ENCODE measurements at regions not wholly inside any gene's neighbourhood (a gene's known extent, or its start where the extent isn't known, plus 50 kb on each side); places are given as distances from the start of the nearest gene placed in this dataset.

DNA sequence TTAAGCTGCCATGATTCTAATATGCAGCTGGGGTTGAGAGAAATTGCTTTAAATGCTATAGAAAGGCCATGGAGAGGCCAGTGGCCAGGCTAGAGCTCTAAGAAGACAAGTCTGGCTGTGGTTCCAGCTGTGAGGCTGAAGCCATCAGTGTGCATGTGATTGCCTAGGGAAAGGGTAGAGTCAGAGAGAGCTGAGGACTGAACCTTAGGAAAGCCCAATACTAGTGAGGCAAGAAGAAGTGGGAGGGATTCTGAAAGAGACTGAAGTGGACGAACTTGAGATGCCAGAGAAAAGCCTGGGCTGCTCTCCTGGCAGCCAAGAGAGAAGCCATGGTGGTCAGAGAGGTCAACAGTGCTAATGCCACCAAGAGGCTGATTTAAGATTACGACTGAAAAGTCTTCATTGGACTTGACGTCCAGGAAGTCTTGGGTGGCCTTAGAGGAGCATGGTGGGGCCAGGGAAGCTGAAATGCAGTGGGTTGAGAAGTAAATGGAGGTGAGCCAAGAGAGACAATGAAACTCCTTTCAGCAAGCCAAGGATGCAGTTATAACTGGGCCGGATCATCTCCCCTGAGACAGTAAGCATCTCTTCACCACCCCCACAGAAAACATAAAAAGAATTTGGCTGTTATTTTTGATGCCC, 133.2 kb downstream of the TMEM174 start:
- intact Hi-C loops (cut with DNase I, micrococcal nuclease) = no loop called here

DNA sequence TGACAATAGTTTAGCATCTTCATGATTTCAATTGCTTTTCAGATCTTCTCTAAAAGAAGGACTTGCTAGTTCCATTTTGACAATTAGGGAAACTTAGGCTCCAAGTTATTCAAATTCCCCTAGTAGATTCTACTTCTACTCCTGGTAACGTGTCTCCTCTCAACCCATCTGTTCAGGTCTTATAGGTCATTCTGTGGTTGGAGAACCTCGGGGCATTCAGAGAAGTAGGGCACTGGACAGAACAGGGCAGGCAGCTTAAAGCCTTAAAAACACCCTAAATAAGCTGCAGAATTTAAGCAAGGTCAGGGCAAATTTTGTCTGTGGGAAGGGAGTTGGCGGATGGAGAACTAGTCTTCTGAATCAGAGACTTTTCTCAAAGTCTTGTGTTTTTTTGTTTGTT, 132.4 kb downstream of the TMEM174 start:
- Histone ChIP-seq H3K4me3 (no peak overlapping the region), H3K4me1 (ENCODE audit: low read depth) (no peaks in the 10 kb centered on the region), H3K36me3 (ENCODE audit: low read depth) (no peaks in the 10 kb centered on the region), H3K9me3 (no peaks in the 10 kb centered on the region)
- no peak for DNase-seq
- no peak for ATAC-seq
- TF ChIP-seq, protein P1, sequence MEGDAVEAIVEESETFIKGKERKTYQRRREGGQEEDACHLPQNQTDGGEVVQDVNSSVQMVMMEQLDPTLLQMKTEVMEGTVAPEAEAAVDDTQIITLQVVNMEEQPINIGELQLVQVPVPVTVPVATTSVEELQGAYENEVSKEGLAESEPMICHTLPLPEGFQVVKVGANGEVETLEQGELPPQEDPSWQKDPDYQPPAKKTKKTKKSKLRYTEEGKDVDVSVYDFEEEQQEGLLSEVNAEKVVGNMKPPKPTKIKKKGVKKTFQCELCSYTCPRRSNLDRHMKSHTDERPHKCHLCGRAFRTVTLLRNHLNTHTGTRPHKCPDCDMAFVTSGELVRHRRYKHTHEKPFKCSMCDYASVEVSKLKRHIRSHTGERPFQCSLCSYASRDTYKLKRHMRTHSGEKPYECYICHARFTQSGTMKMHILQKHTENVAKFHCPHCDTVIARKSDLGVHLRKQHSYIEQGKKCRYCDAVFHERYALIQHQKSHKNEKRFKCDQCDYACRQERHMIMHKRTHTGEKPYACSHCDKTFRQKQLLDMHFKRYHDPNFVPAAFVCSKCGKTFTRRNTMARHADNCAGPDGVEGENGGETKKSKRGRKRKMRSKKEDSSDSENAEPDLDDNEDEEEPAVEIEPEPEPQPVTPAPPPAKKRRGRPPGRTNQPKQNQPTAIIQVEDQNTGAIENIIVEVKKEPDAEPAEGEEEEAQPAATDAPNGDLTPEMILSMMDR (IDR thresholded peaks at IDR 0.05) = no peak
- intact Hi-C loops (cut with DNase I, micrococcal nuclease) = no loop called here

More for the DNA sequence above, 133.2 kb downstream of the TMEM174 start:
- no peaks in the 10 kb centered on the region for H3K9me3 ChIP-seq
- TF ChIP-seq, protein P1 (IDR thresholded peaks at IDR 0.05) = no peak
- H3K4me3 ChIP-seq = no peak overlapping the region
- no peak for ATAC-seq
- H3K4me1 ChIP-seq (ENCODE audit: low read depth) = no peaks in the 10 kb centered on the region
- no peak for DNase-seq
- H3K36me3 ChIP-seq (ENCODE audit: low read depth) = no peaks in the 10 kb centered on the region

DNA sequence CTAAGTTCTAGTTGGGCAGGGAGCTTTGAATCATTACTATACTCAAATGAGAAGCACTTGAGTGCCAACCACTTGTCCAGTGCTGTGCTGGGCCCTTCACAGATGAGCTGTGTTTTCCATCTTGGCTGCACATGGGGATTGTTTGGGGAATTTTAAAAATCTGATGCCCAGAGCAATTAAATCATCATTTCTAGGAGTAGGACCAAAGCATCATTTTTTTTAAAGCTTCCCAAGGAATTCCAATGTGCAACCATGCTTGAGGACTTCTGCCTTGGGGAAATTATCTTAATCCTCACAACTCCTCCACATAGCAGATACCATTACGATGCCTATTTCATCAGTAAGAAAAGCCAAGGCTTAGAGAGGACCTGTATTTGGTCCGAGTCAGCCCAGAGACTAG, 131.4 kb downstream of the TMEM174 start:
- Histone ChIP-seq H3K4me1 (ENCODE audit: low read depth) (no peaks in the 10 kb centered on the region), H3K4me3 (no peak overlapping the region), H3K9me3 (no peaks in the 10 kb centered on the region), H3K36me3 (ENCODE audit: low read depth) (no peaks in the 10 kb centered on the region)
- intact Hi-C loops (cut with DNase I, micrococcal nuclease) = no loop called here
- TF ChIP-seq, protein P1 (IDR thresholded peaks at IDR 0.05) = no peak
- ATAC-seq (no peak), DNase-seq (no peak)

DNA sequence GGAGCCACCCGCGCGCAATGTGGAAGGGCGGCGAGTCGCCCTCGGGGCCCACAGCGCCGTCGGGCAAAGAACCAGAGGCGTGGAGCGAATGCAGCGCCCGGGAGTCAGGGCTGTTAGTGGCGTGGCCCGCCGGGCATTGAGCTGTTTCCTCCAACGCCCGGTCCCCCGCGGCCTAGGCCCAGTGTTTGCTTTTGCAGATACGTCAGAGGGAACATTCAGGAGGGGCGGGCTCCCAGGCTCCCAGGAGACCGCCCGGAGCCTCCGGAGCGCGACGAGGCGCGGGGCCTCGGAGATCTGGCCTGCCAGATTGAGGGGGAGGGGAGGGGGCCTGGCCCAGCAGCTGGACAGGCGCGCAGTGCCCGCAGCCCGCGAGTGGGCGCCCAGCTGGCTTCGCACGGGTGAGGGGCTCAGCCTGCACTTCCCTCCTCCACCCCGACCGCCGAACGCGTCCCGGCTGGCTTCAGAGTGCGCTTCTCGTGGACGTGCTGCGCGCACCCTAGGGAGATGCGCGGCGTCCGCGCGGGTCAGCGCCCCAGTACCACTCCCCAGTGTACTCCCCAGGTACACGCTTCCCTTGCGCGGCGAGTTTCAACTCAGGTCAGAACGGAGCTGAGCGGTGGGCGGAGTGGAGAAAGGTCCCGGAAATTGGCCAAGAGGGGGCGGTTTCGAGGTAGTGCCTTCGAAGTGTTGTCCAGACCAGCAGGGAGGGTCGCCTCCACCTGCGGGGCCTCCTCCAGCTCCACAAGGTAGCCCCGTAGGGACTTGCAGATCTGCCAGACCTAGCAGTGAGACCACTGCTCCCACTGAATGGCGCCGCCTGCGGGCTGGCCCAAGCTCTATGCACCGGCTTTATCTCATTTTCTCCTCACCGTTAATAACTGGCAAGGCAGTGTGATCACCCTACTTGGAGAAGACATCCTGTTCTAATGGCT, 130.4 kb downstream of the TMEM174 start:
- Histone ChIP-seq H3K4me1 (ENCODE audit: low read depth) (peaks cover 7% of the 10 kb centered on the region), H3K36me3 (ENCODE audit: low read depth) (no peaks in the 10 kb centered on the region), H3K4me3 (no peak overlapping the region), H3K9me3 (no peaks in the 10 kb centered on the region)
- intact Hi-C loops (cut with DNase I, micrococcal nuclease) = no loop called here
- TF ChIP-seq, protein P1 (IDR thresholded peaks at IDR 0.05) = no peak
- ATAC-seq (peak; percentile 81), DNase-seq (peak in 2 of 3 donors; percentile 19 to 54)

DNA sequence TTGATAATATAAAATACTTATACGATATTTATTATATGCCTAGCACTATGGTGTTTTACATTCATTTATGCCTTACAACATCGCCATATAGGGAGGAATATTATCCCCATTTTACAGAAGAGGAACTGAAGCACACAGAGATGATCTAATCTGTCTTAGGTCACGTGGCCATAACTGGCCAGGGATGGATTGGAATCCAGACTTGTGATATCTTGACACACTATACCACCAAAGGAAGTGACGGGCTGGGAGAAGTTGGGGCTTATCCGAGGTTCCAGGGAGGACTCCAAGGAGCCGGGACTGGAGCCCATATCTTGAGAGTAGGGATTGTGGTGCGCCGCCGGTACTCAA, 129.8 kb downstream of the TMEM174 start:
- DNase-seq (no peak), ATAC-seq (no peak)
- intact Hi-C loops (cut with DNase I, micrococcal nuclease) = no loop called here
- no peak overlapping the region for H3K4me3 ChIP-seq
- TF ChIP-seq, protein P1 (IDR thresholded peaks at IDR 0.05) = no peak
- H3K4me1 ChIP-seq (ENCODE audit: low read depth) = peaks cover 7% of the 10 kb centered on the region
- no peaks in the 10 kb centered on the region for H3K36me3 ChIP-seq (ENCODE audit: low read depth)
- no peaks in the 10 kb centered on the region for H3K9me3 ChIP-seq
